ENCODE measurements at regions not wholly inside any gene's neighbourhood (a gene's known extent, or its start where the extent isn't known, plus 50 kb on each side); places are given as distances from the start of the nearest gene placed in this dataset.
"Not testable (repeated sequence)": the region's sequence is repeated elsewhere in the genome, so short reads cannot be mapped to it uniquely, and the experiment has no call there.

DNA sequence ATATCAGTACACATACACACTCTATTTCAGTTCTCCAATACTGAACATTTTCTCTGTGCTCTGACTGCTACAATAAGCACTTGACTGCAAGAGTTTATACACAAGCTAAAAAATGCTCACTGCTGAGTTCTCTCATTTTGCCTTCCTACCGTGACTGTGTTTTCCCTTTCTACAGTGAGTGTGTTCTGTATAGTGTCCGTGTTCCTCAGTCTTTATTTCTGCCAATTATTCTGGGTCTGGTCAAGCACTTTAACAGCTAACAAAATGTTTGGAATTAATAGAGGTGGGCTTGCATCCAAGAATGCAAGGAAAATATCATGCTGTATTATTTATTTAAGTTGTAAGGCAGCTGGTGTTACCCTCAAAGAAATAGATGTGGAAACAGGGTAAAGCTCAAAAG lies 217.0 kb upstream of the NREP start:
- no peak for DNase-seq

DNA sequence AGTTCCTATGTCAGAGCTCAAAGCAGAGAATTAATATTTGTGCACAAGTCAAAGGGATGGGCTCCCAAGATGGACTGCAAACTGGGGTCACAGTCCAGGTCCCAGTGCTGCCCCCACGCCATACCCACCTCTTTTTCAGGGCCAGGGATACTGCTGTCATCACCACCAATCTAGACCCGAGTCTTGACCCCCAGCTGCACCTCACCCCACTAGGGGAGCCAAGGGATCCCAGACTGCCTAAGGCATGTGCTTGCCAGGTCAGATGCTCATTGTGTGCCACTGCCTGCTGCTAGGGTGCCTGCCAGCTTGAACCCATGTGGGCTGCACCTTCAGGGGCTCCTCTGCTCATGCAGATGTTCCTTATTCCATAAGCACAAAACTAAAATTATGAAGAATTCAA lies 215.6 kb upstream of the NREP start:
- no peak for DNase-seq

DNA sequence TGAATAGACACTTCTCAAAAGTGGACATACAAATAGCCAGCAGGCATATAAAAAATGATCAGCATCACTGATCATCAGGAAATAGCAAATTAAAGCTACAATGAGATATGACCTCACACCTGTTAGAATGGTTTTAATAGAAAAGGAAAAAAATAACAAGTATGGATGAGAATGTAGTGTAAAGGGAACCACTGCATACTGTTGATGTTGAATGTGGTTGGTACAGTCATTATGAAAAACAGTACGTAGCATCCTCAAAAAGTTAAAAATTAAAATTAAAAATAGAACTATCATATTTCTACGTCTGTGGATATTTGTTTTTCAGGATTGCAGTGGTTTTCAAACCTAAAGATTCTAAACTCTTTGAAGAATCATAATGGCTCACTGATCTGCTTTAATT lies 215.1 kb upstream of the NREP start:
- DNase-seq: no peak

DNA sequence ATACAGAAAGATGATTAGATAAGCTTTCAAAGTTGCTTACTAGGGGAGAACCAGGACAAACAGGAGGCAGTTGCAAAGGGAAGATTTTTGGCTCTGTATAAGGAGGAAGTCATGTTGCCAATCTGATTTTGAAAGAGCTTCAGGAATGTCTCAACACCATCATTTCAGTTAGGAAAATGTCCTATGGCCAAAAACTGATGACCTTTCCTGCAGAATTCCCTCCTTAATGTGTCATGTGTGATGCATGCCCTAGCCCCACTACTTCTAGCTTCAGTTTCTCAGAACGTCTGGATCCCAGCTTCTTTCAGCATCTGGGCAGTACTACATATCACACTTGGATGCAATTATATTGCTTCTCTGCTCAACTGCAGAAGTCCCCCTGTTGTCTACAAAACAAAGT lies 211.5 kb upstream of the NREP start:
- no peak for DNase-seq

DNA sequence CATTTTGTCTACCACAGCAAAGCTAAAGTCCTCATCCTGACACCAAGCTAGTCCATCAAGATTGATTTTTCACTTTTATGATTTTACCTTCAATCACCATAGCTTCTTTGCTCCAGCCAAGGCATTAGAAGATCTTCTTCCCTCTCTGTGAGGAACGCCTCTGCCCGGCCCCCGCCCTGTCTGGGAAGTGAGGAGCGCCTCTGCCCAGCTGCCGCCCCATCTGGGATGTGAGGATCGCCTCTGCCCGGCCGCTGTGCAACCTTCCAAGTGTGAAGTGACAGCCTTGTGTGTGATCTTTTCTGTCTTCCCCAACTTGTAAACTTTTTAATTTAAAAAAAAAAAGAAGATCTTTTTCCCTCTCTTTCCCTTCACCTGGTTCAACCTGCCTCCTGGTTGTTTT lies 210.5 kb upstream of the NREP start:
- DNase-seq: no peak

DNA sequence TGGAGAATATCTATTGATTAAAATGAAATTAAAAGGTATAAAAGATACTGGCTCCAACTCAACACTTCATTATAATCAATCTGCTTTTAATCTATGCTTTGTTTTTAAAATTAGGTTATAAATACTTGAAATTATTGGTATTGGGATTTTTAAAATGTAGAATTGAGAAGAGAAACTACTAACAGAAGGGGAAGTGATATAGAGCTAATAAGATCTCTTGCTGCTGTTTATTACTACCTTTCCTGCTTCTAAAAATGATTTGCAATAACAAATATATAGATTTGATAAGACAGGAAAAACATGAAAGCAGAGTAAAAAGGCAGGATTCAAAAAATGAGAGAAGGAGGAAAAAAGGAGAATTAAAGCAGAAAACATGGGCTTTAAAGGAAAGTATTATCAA lies 209.3 kb upstream of the NREP start:
- DNase-seq: no peak

DNA sequence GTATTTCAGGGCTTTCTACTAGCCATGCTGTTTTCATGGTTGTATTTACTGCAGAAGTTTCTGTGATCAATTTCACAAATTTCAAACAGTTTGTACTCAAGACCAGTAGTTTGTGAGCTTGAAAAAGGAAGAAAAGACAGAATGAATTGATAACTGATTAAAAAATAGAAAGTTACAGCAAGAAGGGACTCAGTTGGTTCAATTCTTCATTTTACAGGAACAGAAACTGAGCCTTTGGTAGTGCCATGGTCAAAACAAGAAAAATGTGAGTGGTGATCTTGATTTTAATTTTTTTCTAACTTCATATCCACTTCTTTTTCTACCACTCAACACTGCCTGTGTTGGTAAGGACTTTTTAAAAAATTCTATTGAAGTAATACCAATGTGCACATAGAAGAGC lies 206.6 kb upstream of the NREP start:
- no peak for DNase-seq

DNA sequence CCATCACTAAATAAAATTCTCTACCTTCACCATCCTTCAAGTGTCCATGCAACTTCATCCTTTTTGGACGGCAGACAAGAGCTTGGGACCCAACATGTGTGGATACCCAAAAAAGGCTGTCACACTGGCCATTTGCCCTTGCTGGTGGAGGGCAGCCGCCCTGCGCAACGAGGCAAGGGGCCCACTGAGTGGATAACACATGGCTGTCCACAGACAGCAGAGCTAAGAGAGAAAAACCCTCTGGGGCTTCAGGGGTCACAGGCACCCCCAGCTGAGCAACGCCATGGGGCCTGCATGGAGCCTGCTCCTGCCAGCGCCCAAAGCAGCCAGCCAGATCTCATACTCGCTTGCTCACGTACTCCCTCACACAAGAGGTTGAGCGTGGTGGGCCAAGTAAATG lies 205.9 kb upstream of the NREP start:
- no peak for DNase-seq

DNA sequence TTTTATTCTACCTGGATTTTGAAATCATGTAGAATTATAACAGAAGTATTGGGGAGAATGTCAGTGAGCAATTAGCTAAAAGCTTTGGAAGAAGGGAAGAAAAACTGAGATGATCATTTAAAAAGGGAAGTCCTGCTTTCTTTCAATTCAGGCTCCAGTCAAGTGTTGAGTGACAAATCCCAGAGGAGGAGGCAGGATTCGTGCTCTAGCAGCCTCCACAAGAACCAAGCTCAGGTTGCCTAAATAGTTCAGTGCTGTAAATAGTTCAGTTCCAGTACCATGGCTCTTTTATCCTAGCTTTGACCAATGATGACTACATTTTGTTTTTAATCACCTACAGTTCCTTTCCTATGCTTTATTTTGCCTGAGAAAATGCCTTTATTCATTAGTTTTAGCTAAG lies 204.9 kb upstream of the NREP start:
- DNase-seq: no peak

DNA sequence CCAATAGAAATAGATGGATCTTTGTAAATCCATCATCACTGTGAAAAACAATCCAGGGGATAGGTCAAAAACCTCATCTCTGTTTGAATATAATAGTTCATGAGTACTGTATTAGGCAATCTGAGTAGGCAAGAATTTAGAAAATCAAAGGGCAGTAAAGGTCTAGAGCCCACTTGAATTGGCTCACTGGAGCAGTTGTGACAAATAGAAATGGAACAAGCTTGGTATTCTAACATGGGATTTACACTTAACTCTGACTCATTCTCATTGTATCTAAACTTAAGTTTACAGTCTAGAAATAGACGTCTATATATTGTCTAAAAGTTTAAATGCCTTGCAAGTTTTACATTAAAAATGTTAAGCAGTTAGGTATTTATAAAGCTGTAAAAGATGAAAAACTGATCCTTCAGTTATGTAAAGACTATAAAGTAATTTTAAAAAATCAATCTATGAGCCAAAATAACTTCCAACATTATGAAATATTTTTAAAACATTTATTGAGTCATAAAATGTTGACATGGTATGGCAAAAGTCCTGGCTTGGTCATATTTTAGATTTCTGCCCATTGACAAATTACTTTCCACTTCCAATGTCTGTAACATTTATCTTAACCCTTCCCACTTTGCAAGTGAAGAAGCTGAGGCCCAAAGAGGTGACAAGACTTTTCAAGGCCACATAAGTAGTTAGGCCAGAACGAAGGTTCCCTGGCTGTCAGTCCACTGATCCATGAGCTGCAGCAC lies 203.7 kb upstream of the NREP start:
- no peak for DNase-seq

DNA sequence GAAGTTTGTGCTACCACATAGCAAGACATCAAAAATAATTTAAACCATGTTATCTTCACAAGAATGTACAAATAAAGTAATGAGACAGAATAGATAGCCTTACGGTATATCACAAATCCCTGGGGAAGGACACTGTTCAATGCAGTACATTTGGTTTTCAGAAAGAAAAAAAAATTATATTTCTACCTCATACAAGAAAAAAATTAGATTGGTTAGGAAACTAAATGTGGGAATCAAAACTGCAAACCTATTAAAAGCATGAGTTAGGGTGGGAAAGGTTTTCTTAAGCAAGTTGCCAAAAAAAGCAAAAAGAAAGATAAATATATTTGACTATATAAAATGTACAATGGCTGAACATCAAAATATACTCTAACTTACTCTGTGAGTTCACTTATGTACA lies 201.9 kb upstream of the NREP start:
- DNase-seq: no peak

DNA sequence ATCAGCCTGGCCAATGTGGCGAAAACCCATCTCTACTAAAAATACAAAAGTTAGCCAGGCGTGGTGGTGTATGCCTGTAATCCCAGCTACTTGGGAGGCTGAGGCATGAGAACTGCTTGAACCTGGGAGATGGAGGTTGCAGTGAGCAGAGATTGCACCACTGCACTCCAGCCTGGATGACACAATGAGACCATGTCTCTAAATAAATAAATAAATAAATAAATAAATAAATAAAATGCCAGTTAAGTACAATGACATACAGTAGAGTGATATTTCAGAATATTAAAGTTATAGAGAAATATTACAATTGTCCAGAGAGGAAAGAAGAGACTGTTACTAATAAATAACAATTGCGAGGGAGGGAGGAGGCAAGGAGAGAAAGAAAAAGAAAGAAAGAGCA lies 199.8 kb upstream of the NREP start:
- not testable (repeated sequence) for DNase-seq

DNA sequence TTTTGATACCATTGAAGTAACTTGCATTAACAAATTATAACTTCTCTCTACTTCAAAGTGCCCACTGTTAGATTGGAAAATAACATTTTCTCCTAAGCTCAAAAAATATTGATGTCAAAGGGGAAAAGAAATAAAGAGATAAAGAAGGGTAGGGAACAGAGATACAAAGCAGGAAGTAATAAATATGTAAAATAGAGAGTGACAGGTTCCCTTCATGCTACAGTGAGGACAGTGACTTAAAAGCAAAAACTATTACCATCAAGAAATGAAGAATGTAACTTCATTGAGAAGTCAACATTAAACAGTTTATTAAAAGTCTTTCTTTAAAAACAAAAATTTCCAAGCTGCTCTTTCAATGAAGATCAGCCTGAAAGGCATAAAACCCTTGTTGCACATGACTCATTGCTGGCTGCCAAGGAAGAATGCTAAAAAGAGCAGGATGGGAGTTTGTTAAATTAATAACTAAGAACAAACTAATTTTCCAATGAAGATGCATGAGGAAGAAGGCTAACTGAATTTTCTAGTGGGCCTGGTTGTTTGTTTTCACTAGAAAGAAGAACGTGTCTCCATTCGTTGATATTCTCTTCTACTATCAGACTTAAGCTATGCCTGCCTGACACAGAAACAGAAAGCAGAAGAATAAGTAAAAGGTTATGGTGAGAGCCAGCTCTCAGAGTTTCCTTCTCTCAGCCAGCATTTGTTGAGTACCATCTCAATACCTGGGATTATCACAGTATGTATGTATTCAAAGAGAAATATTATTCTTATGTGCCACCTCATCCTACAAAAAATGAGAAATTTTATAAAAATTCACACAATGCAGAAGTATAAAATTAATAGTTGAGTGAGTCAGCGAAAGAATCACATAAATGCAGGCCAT lies 197.8 kb upstream of the NREP start:
- no peak for DNase-seq

DNA sequence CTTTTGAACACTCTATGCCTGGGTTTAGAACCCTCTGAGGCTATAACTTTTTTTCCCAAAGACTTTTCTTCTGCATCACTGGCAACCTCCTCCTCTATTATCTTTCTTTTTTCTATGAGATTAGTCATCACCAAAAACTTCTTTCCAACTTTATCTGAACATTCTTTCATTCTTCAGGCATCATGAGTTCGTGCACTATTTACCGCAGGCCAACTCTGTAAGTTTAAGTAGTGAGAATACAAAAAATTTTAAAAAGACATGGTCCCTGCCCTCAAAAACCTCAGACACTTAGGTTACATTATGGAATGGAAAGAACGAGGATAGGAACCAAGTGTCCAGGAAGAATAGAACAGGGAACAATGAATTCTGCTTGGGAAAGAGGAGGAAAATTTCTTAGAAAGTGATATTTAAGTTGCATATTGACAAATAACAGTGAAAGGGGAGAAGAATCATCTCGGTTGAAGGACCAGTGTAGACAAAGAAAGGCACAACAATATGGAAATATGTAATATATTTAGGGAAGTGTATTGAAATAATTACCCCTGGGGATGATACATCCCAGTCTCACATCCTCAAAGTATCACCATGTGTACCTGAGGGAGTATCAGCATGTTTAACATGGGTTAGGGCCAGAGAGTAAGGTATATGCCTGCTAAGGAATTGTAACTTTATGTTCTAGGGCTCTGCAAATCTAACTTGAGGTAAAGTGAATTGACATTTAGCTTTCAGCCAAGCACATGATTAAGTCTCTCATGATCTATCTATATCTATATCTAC lies 196.5 kb upstream of the NREP start:
- no peak for DNase-seq

DNA sequence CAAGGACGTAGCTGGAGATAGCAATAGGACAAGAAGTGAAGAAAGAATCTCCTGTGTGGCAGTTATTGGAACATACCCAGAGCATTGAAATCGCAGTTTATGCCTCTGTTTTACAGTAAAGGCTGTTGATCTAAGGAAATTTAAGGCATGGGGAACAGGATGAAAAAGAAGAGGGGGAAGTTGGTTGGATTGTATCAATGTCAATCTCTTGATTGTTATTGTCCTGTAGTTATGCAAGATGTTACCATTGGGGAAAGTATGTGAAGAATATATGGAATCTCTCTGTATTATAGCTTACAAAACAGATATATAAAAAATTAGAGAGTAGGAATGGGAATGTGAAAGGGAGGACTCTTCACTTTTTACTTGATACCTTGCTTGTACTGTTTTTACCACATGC lies 195.6 kb upstream of the NREP start:
- no peak for DNase-seq

DNA sequence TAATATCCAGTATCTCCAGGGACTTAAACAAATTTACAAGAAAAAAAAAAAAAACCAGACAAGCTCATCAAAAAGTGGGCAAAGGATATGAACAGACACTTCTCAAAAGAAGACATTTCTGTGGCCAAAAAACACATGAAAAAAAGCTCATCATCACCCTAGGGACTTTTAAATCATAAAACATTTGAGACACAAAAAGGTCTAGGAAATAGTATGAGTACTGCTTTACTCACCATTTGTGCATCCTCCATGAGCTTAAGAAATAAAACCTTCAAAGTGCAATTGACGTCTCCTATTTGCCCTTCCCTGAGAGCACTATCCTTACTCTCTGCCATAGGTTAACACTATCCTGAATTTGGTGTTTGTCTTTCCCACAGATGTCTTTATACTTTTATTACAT lies 193.7 kb upstream of the NREP start:
- no peak for DNase-seq

DNA sequence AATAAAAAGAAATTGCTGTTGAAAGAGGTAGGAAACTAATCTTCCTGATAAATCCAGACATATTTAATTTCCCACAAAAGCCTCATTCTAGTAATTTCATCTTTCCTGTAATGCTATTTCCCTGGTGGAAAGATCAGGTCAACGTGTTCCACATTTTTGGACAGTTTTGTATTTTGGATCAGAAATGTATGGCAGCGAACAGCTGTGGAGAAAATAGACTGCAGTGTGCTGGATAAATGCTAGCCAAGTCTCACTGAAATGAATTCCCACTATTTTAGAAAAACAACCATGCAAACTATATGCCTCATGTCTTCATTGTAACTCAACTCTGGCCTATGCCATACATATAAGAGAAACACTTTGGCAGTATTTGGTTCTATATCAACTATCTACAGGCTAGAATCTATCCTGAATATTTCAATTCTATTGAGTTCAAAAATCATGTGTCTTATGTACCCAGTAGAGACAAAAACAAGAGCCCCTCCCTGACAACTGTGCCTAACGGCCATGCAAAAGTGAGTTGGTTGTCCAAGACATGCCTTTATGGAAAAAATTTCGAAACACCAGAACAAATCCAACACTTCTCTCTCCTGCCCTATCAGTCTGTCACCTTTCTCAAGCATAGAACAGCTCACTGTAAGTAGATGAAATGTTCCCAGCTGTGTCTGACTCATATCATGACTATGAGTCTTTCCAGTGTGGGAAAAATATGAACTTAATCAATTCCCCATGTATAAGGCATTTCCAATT lies 191.3 kb upstream of the NREP start:
- DNase-seq: no peak

DNA sequence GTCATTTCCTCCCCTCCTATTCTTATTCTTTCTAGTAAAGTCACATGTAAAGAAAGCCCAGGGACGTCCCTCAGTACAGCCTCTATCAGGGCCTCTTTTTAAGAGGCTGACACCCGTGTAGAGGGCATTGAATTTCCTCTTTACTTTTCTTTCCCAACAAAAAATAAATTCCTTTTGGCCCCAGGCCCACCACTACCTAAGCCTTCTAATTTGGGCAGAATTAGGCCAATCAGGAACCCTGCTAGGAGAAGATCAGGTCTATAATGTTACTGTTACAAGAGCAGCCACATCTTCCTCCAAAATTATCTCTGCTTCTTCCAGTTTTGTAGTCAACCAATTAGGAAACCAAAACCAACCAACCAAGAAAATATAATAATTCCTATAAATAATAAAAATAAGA lies 189.6 kb upstream of the NREP start:
- DNase-seq: no peak

DNA sequence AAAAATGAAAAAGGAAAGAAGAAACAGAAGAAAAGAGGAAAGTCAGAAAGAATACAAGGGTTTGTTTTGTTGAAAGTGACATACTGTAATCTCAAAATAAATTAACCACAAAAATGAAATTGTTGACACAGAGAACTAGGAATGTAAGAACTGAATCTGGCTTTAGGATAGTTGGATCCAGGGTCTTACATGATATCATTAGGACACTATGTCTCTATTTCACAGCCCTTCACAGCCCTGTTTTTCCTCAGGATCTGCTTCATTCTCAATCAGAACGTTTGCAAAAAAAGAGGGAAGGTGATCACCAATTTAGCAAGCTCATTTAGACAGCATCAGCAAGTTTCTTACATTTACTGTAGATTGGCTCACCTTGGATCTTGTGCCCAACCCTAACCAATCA lies 188.5 kb upstream of the NREP start:
- DNase-seq: no peak

DNA sequence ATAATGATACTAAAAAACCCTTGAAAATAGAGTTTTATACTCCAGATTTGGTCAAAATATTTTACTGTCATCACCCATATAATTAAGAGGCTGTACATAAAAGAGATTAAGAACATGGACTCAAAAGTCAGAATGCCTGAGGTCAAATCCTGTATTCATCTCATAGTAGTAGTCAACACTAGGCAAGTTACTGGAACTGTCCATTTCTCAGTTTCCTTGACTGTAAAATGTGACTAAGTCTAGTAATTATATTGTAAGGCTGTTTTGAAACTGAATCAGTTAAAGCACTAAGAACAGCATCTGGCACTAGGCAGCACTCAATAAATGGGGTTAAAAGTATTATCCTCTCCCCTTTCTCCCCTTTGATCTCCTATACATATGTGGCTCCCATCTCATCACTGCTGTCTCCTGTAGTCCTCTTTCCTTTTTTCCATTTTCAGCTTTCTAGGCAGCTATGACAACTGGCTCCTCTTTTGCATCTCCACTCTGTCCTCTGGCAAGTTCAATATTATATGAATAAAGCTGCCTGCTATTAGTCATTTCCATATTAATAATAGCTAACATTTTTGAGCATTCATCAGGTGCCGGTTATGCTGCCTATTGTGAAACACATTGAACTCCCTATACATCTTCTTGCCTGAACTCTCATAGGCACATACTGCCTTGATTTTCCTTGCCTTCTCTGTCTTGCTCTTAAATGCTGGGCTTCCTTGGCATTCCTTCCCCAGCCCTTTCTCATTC lies 185.8 kb upstream of the NREP start:
- DNase-seq: no peak

DNA sequence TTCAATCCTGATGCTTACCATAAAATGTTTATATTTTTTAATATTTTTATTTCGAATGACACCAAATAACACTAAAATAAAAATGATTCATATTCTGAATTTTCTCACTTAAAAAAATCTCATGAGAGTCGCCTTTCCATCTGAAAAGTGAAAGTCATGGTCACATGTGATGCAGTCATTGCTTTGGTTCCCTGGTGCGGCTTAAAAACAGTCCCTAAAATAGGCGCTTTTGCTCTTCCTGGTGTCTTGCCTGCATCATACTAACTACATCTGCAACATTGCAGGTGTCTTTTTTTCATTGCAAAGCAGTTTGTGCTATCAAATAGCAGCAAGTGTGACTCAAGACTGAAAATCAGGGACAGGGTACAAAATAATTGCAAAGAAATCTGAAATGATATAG lies 185.2 kb upstream of the NREP start:
- DNase-seq: no peak

DNA sequence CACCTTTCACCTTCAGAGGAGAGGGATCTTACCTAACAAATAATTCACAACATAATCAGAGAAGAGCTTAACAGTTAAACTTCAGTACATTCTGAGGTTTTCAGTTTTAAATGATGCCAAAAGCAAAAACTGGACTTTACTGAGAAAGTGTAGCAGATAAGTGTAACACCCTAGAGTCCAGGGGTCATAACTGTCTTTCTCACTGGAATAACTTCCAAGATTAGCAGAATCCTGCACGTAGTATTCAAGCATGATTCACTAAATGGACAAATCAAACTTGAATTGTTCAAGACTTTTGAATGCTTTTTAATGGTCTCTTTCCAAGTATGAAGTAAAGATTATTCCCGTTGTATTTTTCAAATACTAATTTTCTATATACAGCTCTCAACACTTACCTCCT lies 180.1 kb upstream of the NREP start:
- DNase-seq: no peak
